Mammary epithelial cell (primary cell): ENCODE measurements at regions not wholly inside any gene's neighbourhood (a gene's known extent, or its start where the extent isn't known, plus 50 kb on each side); places are given as distances from the start of the nearest gene placed in this dataset.

ENCODE experiments used
- EZH2 ChIP-seq: IDR thresholded peaks from 2 replicates; pipeline ENCODE4 v1.6.1; 2012; ENCODE audit warnings: low read length, inconsistent platforms, borderline replicate concordance
- TF ChIP-seq, protein P1 (sequence below), 2 donors: IDR thresholded peaks in 1 of 2; conservative IDR thresholded peaks in 1 of 2; 2 replicates each; pipeline ENCODE4 v1.5.1; 2011 to 2012; ENCODE audit warnings: inconsistent platforms in 2 of 2, low read length in 2 of 2, mild to moderate bottlenecking in 2 of 2, control low read depth in 1 of 2, low read depth in 1 of 2; ENCODE audit not compliant: insufficient read depth in 1 of 2; ENCODE audit errors: extremely low read depth in 1 of 2

DNA sequence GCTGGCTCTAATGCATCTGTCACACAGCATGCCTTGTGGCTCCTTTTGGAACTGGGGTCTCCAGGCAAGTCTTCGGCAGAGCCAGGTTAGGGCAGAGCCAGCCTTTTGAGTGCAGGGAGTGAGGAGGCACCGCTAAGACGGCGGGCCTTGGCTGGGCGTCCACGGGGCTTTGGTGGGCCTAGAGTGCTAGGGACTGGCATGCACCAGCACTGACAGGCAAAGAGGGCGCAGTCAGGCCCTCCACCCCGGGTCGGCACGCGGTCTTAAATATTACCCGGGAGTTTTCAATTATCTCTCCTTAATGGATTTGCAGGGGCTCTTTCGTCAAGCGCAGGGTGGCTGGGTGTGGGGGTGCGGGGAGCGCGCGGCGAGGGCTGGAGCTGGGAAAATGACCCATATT, 444.4 kb downstream of the SPATA31A7 start:
- no peak for TF ChIP-seq EZH2
- TF ChIP-seq, protein P1, sequence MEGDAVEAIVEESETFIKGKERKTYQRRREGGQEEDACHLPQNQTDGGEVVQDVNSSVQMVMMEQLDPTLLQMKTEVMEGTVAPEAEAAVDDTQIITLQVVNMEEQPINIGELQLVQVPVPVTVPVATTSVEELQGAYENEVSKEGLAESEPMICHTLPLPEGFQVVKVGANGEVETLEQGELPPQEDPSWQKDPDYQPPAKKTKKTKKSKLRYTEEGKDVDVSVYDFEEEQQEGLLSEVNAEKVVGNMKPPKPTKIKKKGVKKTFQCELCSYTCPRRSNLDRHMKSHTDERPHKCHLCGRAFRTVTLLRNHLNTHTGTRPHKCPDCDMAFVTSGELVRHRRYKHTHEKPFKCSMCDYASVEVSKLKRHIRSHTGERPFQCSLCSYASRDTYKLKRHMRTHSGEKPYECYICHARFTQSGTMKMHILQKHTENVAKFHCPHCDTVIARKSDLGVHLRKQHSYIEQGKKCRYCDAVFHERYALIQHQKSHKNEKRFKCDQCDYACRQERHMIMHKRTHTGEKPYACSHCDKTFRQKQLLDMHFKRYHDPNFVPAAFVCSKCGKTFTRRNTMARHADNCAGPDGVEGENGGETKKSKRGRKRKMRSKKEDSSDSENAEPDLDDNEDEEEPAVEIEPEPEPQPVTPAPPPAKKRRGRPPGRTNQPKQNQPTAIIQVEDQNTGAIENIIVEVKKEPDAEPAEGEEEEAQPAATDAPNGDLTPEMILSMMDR (conservative IDR thresholded peaks at IDR 0.05 in 1 of 2, IDR thresholded peaks at IDR 0.05 in 1 of 2; ENCODE audit: extremely low read depth in 1 of 2, insufficient read depth in 1 of 2, low read depth in 1 of 2, low read length in 2 of 2), result no peak
